ENCODE measurements at regions not wholly inside any gene's neighbourhood (a gene's known extent, or its start where the extent isn't known, plus 50 kb on each side); places are given as distances from the start of the nearest gene placed in this dataset.

GRCh38 chr20:39170896-39171463, 208.8 kb downstream of the DHX35 start:
- TF ChIP-seq CTCF (IDR thresholded peaks at IDR 0.05; ENCODE audit: insufficient read depth, low read length) (no peak), REST (IDR thresholded peaks at IDR 0.05; ENCODE audit: insufficient replicate concordance, low read depth) (no peak), POLR2AphosphoS5 (IDR thresholded peaks at IDR 0.05; ENCODE audit: low read depth) (no peak), GABPA (IDR thresholded peaks at IDR 0.05; ENCODE audit: low read depth) (no peak)
